GM19328 (cell line): ENCODE measurements at regions not wholly inside any gene's neighbourhood (a gene's known extent, or its start where the extent isn't known, plus 50 kb on each side); places are given as distances from the start of the nearest gene placed in this dataset.

Experiments
- ATAC-seq: cut with Tn5 transposase; IDR thresholded peaks from one replicate; pipeline ENCODE4 v1.9.1; 2021; ENCODE audit warnings: mild to moderate bottlenecking, moderate library complexity; ENCODE audit not compliant: unreplicated experiment

- no peak for ATAC-seq
Observed at GRCh38 chr9:108724122-108724521, 131.7 kb downstream of the ACTL7B start.

GRCh38 chr9:108722396-108722795, 133.4 kb downstream of the ACTL7B start:
- no peak for ATAC-seq

- ATAC-seq, result no peak
Observed at GRCh38 chr9:108720191-108720642, 135.6 kb downstream of the ACTL7B start.

GRCh38 chr9:108710424-108710823, 145.4 kb downstream of the ACTL7B start:
- no peak for ATAC-seq

- ATAC-seq, result no peak
Observed at GRCh38 chr9:108709997-108710396, 145.8 kb downstream of the ACTL7B start.

- no peak for ATAC-seq
Observed at GRCh38 chr9:108709126-108709525, 146.7 kb downstream of the ACTL7B start.

GRCh38 chr9:108708448-108708847, 147.3 kb downstream of the ACTL7B start:
- no peak for ATAC-seq

GRCh38 chr9:108707120-108707519, 148.7 kb downstream of the ACTL7B start:
- ATAC-seq, result no peak

- ATAC-seq, result no peak
Observed at GRCh38 chr9:108704156-108704852, 151.5 kb downstream of the ACTL7B start.

GRCh38 chr9:108703429-108703828, 152.4 kb downstream of the ACTL7B start:
- no peak for ATAC-seq

- no peak for ATAC-seq
Observed at GRCh38 chr9:108702681-108703080, 153.1 kb downstream of the ACTL7B start.

- ATAC-seq, result no peak
Observed at GRCh38 chr9:108698801-108699200, 157.0 kb downstream of the ACTL7B start.

GRCh38 chr9:108698231-108698630, 157.6 kb downstream of the ACTL7B start:
- ATAC-seq, result no peak

GRCh38 chr9:108696156-108696555, 159.6 kb downstream of the ACTL7B start:
- no peak for ATAC-seq

- ATAC-seq, result no peak
Observed at GRCh38 chr9:108694170-108694569, 161.6 kb downstream of the ACTL7B start.

- ATAC-seq, result no peak
Observed at GRCh38 chr9:108691614-108692013, 164.2 kb downstream of the ACTL7B start.

GRCh38 chr9:108688676-108689075, 167.1 kb downstream of the ACTL7B start:
- no peak for ATAC-seq

GRCh38 chr9:108688051-108688450, 167.7 kb downstream of the ACTL7B start:
- no peak for ATAC-seq

GRCh38 chr9:108687006-108687987, 168.5 kb downstream of the ACTL7B start:
- no peak for ATAC-seq

- ATAC-seq, result no peak
Observed at GRCh38 chr9:108684288-108685025, 171.3 kb downstream of the ACTL7B start.

GRCh38 chr9:108683245-108683644, 172.5 kb downstream of the ACTL7B start:
- no peak for ATAC-seq
